ENCODE measurements at regions not wholly inside any gene's neighbourhood (a gene's known extent, or its start where the extent isn't known, plus 50 kb on each side); places are given as distances from the start of the nearest gene placed in this dataset.

- H3F3A ChIP-seq (ENCODE audit: insufficient read depth, low read length, poor library complexity, severe bottlenecking) = no peaks in the 10 kb centered on the region
- H3K4me2 ChIP-seq (ENCODE audit: low read length) = no peak overlapping the region
- no peak overlapping the region for H2AFZ ChIP-seq (ENCODE audit: low read depth, low read length)
- no peaks in the 10 kb centered on the region for H3K9me3 ChIP-seq (ENCODE audit: low read length)
- H3K27me3 ChIP-seq (ENCODE audit: insufficient read depth, low read depth, low read length) = no peaks in the 10 kb centered on the region
- H3K36me3 ChIP-seq (ENCODE audit: insufficient read depth, low read length) = no peaks in the 10 kb centered on the region
- no peak overlapping the region for H3K9ac ChIP-seq (ENCODE audit: low read length)
- H3K27ac ChIP-seq (ENCODE audit: low read length) = no peak overlapping the region
- H3K4me3 ChIP-seq (ENCODE audit: low read length) = no peak overlapping the region
- no peaks in the 10 kb centered on the region for H3K79me2 ChIP-seq (replicated peaks; ENCODE audit: insufficient read depth, low read length)
- no peak for TF ChIP-seq TAF1 (IDR thresholded peaks at IDR 0.05; ENCODE audit: low read depth)
- no peak for TF ChIP-seq POLR2AphosphoS5 (IDR thresholded peaks at IDR 0.05)
- no peak for TF ChIP-seq EZH2 (IDR thresholded peaks at IDR 0.05; ENCODE audit: borderline replicate concordance, insufficient read depth, low read length, poor library complexity, severe bottlenecking)
- no peak for TF ChIP-seq RAD21 (conservative IDR thresholded peaks at IDR 0.05)
- no peak for TF ChIP-seq CTCF (IDR thresholded peaks at IDR 0.05; ENCODE audit: poor library complexity, severe bottlenecking)
- no peak for TF ChIP-seq REST (IDR thresholded peaks at IDR 0.05; ENCODE audit: borderline replicate concordance)
- TF ChIP-seq EP300 (conservative IDR thresholded peaks at IDR 0.05; ENCODE audit: poor library complexity, severe bottlenecking) = no peak
- TF ChIP-seq SMC3 (conservative IDR thresholded peaks at IDR 0.05; ENCODE audit: poor library complexity) = no peak
- no peak for TF ChIP-seq MXI1 (conservative IDR thresholded peaks at IDR 0.05; ENCODE audit: poor library complexity, severe bottlenecking)
- H4K20me1 ChIP-seq (ENCODE audit: insufficient read depth) = no peaks in the 10 kb centered on the region
- no peaks in the 10 kb centered on the region for H3K9me2 ChIP-seq (ENCODE audit: insufficient read depth, low read length)
Measured at GRCh38 chr2:71830497-71831192, 317.0 kb downstream of the CYP26B1 start.

- no peak overlapping the region for H3K27ac ChIP-seq (ENCODE audit: low read length)
- no peak overlapping the region for H3K4me2 ChIP-seq (ENCODE audit: low read length)
- no peak overlapping the region for H2AFZ ChIP-seq (ENCODE audit: low read depth, low read length)
- no peaks in the 10 kb centered on the region for H3K79me2 ChIP-seq (replicated peaks; ENCODE audit: insufficient read depth, low read length)
- no peaks in the 10 kb centered on the region for H3K27me3 ChIP-seq (ENCODE audit: insufficient read depth, low read depth, low read length)
- no peak overlapping the region for H3K9ac ChIP-seq (ENCODE audit: low read length)
- H3K9me2 ChIP-seq (ENCODE audit: insufficient read depth, low read length) = no peaks in the 10 kb centered on the region
- TF ChIP-seq CTCF (IDR thresholded peaks at IDR 0.05; ENCODE audit: poor library complexity, severe bottlenecking) = no peak
- no peaks in the 10 kb centered on the region for H3K36me3 ChIP-seq (ENCODE audit: insufficient read depth, low read length)
- no peaks in the 10 kb centered on the region for H4K20me1 ChIP-seq (ENCODE audit: insufficient read depth)
- no peak overlapping the region for H3K4me3 ChIP-seq (ENCODE audit: low read length)
- H3K9me3 ChIP-seq (ENCODE audit: low read length) = no peaks in the 10 kb centered on the region
- no peaks in the 10 kb centered on the region for H3F3A ChIP-seq (ENCODE audit: insufficient read depth, low read length, poor library complexity, severe bottlenecking)
Measured at GRCh38 chr2:71829008-71829407, 318.7 kb downstream of the CYP26B1 start.

All from neural cell (in vitro differentiated cells).